ENCODE measurements at regions not wholly inside any gene's neighbourhood (a gene's known extent, or its start where the extent isn't known, plus 50 kb on each side); places are given as distances from the start of the nearest gene placed in this dataset.

GRCh38 chr11:41714101-41714500 lies 254.6 kb upstream of the LRRC4C start:
- TF ChIP-seq EGR1 (IDR thresholded peaks at IDR 0.05): no peak
- no peak for TF ChIP-seq TAF1 (IDR thresholded peaks at IDR 0.05; ENCODE audit: low read depth)
- TF ChIP-seq EP300 (IDR thresholded peaks at IDR 0.05; ENCODE audit: borderline replicate concordance): no peak
- no peak for TF ChIP-seq YY1 (IDR thresholded peaks at IDR 0.05; ENCODE audit: low read depth)
- no peak for TF ChIP-seq CEBPB (IDR thresholded peaks at IDR 0.05)
- no peak for TF ChIP-seq TCF12 (IDR thresholded peaks at IDR 0.05; ENCODE audit: low read depth)
- TF ChIP-seq MAX (IDR thresholded peaks at IDR 0.05): no peak
- no peak for TF ChIP-seq CREB1 (IDR thresholded peaks at IDR 0.05; ENCODE audit: low read depth)
- TF ChIP-seq RAD21 (IDR thresholded peaks at IDR 0.05; ENCODE audit: low read depth): no peak
- no peak for TF ChIP-seq NFIC (IDR thresholded peaks at IDR 0.05)
- no peak for TF ChIP-seq REST (IDR thresholded peaks at IDR 0.05; ENCODE audit: low read depth)
- TF ChIP-seq FOXM1 (IDR thresholded peaks at IDR 0.05; ENCODE audit: borderline replicate concordance, low read depth): no peak
- TF ChIP-seq ZBTB7A (IDR thresholded peaks at IDR 0.05; ENCODE audit: low read depth): no peak
- no peak for TF ChIP-seq USF1 (IDR thresholded peaks at IDR 0.05)
